BLaER1 treated with 17β-estradiol and CSF1 and Interleukin-3, amounts not matched to agents 10 nM and 100 nM (cell line): ENCODE measurements at regions not wholly inside any gene's neighbourhood (a gene's known extent, or its start where the extent isn't known, plus 50 kb on each side); places are given as distances from the start of the nearest gene placed in this dataset.
A peak's percentile ranks its signal among the peaks of the same experiment; 100 is the strongest.

Experiments used
- H3K27ac ChIP-seq, 11 experiments: shearing (Covaris generic); formaldehyde crosslinking; 2 replicates each; pipeline ENCODE4 v1.8.1; 2022
- H3K27me3 ChIP-seq, 11 experiments: shearing (Covaris generic); formaldehyde crosslinking; 2 replicates each; pipeline ENCODE4 v1.8.1; 2022
- H3K36me3 ChIP-seq, 11 experiments: shearing (Covaris generic); formaldehyde crosslinking; 2 replicates each; pipeline ENCODE4 v1.8.1; 2022
- H3K4me1 ChIP-seq, 10 experiments: shearing (Covaris generic); formaldehyde crosslinking; 2 replicates each; pipeline ENCODE4 v1.8.1; 2022
- H3K4me2 ChIP-seq, 11 experiments: shearing (Covaris generic); formaldehyde crosslinking; 2 replicates each; pipeline ENCODE4 v1.8.1; 2022
- H3K4me3 ChIP-seq, 10 experiments: shearing (Covaris generic); formaldehyde crosslinking; 2 replicates each; pipeline ENCODE4 v1.8.1; 2022
- H3K9ac ChIP-seq, 11 experiments: shearing (Covaris generic); formaldehyde crosslinking; 2 replicates each; pipeline ENCODE4 v1.8.1; 2022
- H3K9me3 ChIP-seq, 11 experiments: shearing (Covaris generic); formaldehyde crosslinking; replicated peaks in 1 of 11; 2 replicates each; pipeline ENCODE4 v1.8.1; 2022
- H4K20me1 ChIP-seq, 11 experiments: shearing (Covaris generic); formaldehyde crosslinking; 2 replicates each; pipeline ENCODE4 v1.8.1; 2022
- Cebpa-rat ChIP-seq, 11 experiments: shearing (Covaris generic); IDR thresholded peaks; 2 replicates each; pipeline ENCODE4 v1.8.1; 2022

DNA sequence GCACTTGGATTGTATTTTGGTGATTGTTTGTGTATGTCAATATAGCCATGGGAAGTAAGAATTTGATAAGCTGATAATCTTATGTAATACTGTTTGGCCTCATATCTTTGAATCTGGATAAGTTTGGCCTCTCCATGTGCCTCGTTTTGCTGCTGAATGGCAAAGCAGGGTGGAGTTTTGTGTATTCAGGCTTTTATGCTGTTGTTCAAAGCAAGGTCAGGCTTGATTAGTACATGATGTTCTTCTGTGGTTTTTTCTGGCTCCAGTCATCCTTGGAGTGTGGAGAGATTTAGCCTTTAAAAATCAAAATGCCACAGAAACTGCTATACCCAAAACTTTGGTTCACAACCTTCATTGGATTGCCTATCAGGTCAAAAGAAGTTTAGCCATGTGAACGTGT lies 728.9 kb upstream of the GJE1 start:
- Histone ChIP-seq H3K9ac (no peak overlapping the region), H3K27me3 (no peaks in the 10 kb centered on the region), H3K4me3 (no peak overlapping the region), H4K20me1 (no peaks in the 10 kb centered on the region), H3K27ac (no peak overlapping the region), H3K4me1 (peaks cover 12 to 23% (median 16%) of the 10 kb centered on the region in 10 experiments; a peak in 19 of 20 replicates), H3K4me2 (peak overlapping the region in 10 of 11 experiments; percentile 2 to 56 (median 40); a peak in 16 of 22 replicates), H3K36me3 (no peaks in the 10 kb centered on the region; a peak in 2 of 22 replicates), H3K9me3 (peaks cover 15 to 27% (median 22%) of the 10 kb centered on the region in 11 experiments)
- TF ChIP-seq Cebpa-rat (IDR thresholded peaks at IDR 0.05), result no peak

GRCh38 chr6:141403103-141403502 lies 729.6 kb upstream of the GJE1 start:
- Histone ChIP-seq H3K27ac (no peak overlapping the region), H3K4me2 (peak overlapping the region in 9 of 11 experiments; percentile 28 to 56 (median 43); a peak in 18 of 22 replicates), H3K4me3 (no peak overlapping the region), H3K27me3 (no peaks in the 10 kb centered on the region), H4K20me1 (no peaks in the 10 kb centered on the region), H3K4me1 (peaks cover 12 to 23% (median 16%) of the 10 kb centered on the region in 10 experiments; a peak in 19 of 20 replicates), H3K9ac (no peak overlapping the region), H3K36me3 (no peaks in the 10 kb centered on the region; a peak in 2 of 22 replicates), H3K9me3 (peaks cover 7 to 20% (median 14%) of the 10 kb centered on the region in 11 experiments)
- TF ChIP-seq Cebpa-rat (IDR thresholded peaks at IDR 0.05), result no peak

DNA sequence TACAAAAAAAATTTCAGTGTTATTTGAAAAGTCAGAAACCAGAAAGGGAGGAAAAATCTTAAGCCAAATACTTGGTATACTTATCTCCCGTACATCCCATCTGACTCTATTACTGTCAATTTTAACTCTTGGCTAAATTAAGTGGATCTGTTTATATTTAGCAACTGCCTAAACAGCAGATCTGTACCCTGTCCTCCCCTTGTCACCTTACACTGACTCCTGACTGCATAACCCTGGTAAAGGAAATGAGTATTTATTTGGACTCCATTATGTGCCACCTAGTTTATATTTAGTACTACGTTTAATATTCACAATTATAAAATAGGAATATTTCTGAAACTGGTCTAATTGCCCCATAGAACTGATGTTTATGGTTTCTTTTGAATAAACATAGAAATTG lies 730.2 kb upstream of the GJE1 start:
- Histone ChIP-seq H3K4me1 (peaks cover 12 to 23% (median 16%) of the 10 kb centered on the region in 10 experiments; a peak in 19 of 20 replicates), H3K4me2 (peak overlapping the region in 6 of 11 experiments; percentile 28 to 56 (median 42); a peak in 6 of 22 replicates), H3K4me3 (no peak overlapping the region), H4K20me1 (no peaks in the 10 kb centered on the region), H3K9ac (no peak overlapping the region), H3K27me3 (no peaks in the 10 kb centered on the region), H3K36me3 (no peaks in the 10 kb centered on the region), H3K9me3 (peaks cover 1 to 14% (median 8%) of the 10 kb centered on the region in 11 experiments; a peak in 20 of 22 replicates), H3K27ac (no peak overlapping the region)
- no peak for TF ChIP-seq Cebpa-rat (IDR thresholded peaks at IDR 0.05)

DNA sequence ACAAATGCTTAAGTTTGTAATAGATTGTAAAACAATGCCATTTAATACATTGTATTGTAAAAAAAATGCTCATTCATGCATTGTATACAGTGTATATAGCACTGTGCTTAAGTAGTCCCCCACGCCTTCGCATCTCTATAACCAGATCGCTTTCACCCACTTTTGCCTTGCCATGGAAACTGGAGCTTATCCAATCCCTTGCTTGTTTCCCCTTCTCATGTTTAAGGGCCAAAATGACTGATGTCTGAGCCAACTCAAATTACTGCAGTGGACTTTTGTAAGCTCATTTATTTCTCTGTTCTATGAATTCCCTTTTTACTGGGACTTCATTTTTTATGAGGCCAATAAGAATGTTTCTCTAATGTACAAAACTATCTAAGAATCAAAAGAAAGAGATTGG lies 730.9 kb upstream of the GJE1 start:
- Histone ChIP-seq H3K27ac (no peak overlapping the region), H3K36me3 (no peaks in the 10 kb centered on the region), H3K27me3 (no peaks in the 10 kb centered on the region), H3K4me1 (peaks cover 12 to 23% (median 16%) of the 10 kb centered on the region in 10 experiments; a peak in 19 of 20 replicates), H4K20me1 (no peaks in the 10 kb centered on the region), H3K4me2 (no peak overlapping the region), H3K4me3 (no peak overlapping the region), H3K9me3 (peaks cover 0 to 7% (median 2%) of the 10 kb centered on the region in 11 experiments; a peak in 12 of 22 replicates), H3K9ac (no peak overlapping the region)
- TF ChIP-seq Cebpa-rat (IDR thresholded peaks at IDR 0.05), result no peak

DNA sequence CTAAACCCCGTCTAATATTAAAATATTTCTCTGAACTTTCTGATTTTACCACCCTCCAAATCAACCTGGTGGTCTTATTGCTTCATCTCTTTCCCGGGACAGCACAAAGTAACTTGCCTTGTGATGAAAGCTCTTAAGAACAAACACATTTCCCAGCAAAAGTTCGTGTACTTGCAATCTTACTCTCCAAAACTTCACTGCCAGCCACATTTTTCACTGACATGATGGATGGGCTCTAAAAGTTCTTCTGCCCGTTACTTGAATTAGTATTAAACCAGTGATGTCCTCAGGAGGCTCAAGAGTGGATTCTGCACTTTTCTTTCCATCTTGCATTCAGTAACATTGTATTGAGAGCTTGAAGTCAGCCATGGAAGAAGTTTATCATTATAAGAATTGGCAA lies 731.6 kb upstream of the GJE1 start:
- Histone ChIP-seq H3K4me1 (peaks cover 12 to 23% (median 16%) of the 10 kb centered on the region in 10 experiments; a peak in 19 of 20 replicates), H3K9me3 (0 out of 22 replicates have a peak, but pooled peaks cover 0 to under 1% (median 0%) of the 10 kb centered on the region in 11 experiments), H3K4me2 (no peak overlapping the region), H3K36me3 (no peaks in the 10 kb centered on the region), H3K4me3 (no peak overlapping the region), H3K27ac (no peak overlapping the region), H3K27me3 (no peaks in the 10 kb centered on the region), H4K20me1 (no peaks in the 10 kb centered on the region), H3K9ac (no peak overlapping the region)
- no peak for TF ChIP-seq Cebpa-rat (IDR thresholded peaks at IDR 0.05)

DNA sequence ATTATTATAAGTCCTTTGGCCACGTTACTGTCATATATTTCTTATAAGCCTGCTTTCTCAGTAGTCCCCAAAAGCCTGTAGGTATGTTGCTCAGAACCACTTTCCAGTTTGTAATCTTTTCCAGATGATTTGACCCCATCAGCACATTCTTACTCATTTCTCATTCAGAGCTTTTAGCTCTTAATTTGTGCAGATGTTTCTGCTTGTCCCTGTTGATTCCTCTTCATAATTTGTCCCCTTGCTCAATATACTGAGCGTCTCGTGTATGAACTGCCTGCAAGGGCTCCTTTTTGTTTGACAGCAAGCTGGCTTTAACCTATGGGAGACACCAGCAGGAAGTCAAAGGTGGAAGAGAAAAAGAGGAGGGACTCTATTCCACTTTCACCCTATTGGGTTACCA lies 733.8 kb upstream of the GJE1 start:
- H3K4me3 ChIP-seq, result no peak overlapping the region
- H3K9ac ChIP-seq, result no peak overlapping the region
- no peak overlapping the region for H3K27ac ChIP-seq
- no peaks in the 10 kb centered on the region for H3K36me3 ChIP-seq
- peaks cover 10 to 17% (median 14%) of the 10 kb centered on the region in 10 experiments; a peak in 19 of 20 replicates for H3K4me1 ChIP-seq
- H3K9me3 ChIP-seq, result peaks cover 0 to 4% (median 0%) of the 10 kb centered on the region in 11 experiments; a peak in 1 of 22 replicates
- no peak for TF ChIP-seq Cebpa-rat (IDR thresholded peaks at IDR 0.05)
- no peak overlapping the region for H3K4me2 ChIP-seq
- H4K20me1 ChIP-seq, result no peaks in the 10 kb centered on the region
- no peaks in the 10 kb centered on the region for H3K27me3 ChIP-seq

- TF ChIP-seq Cebpa-rat (IDR thresholded peaks at IDR 0.05), result no peak
- H3K4me2 ChIP-seq, result no peak overlapping the region
- no peaks in the 10 kb centered on the region for H3K27me3 ChIP-seq
- H3K4me3 ChIP-seq, result no peak overlapping the region
- H3K9me3 ChIP-seq, result peaks cover 0 to 4% (median 0%) of the 10 kb centered on the region in 11 experiments; a peak in 1 of 22 replicates
- H3K36me3 ChIP-seq, result no peaks in the 10 kb centered on the region
- no peaks in the 10 kb centered on the region for H4K20me1 ChIP-seq
- no peaks in the 10 kb centered on the region for H3K4me1 ChIP-seq
- H3K9ac ChIP-seq, result no peak overlapping the region
- H3K27ac ChIP-seq, result no peak overlapping the region
These were observed 737.2 kb upstream of the GJE1 start for GRCh38 chr6:141395443-141396008.

DNA sequence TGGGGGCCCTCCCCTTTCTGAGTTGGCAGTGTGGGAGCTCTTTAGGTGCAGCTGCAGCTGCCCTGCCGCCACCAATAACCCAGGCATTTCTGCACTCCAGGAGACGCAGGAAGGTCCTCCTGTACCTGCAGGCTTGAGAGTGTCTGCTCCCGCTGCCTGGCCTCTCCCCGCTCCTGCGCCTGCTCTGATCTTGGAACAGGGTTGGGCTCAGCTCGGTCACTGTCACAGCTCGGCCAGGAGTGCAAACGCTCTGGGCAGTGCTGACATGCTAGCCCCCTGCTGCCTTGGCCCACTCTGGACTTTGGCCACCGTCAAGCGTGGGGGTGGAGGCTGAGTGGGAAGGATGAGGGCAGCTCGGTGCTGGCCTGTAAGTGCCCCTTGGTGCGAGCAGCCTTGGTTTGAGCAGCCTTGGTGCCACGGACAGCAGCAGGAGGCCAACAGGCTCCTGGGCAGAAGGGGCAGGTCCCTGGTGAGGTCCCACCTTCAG lies 738.1 kb upstream of the GJE1 start:
- H3K4me3 ChIP-seq, result no peak overlapping the region
- H3K27ac ChIP-seq, result no peak overlapping the region
- H3K9ac ChIP-seq, result no peak overlapping the region
- no peaks in the 10 kb centered on the region for H3K4me1 ChIP-seq
- TF ChIP-seq Cebpa-rat (IDR thresholded peaks at IDR 0.05), result no peak
- no peaks in the 10 kb centered on the region for H3K36me3 ChIP-seq
- peaks cover 0 to 4% (median 0%) of the 10 kb centered on the region in 11 experiments; a peak in 1 of 22 replicates for H3K9me3 ChIP-seq
- H3K27me3 ChIP-seq, result no peaks in the 10 kb centered on the region
- H3K4me2 ChIP-seq, result no peak overlapping the region
- no peaks in the 10 kb centered on the region for H4K20me1 ChIP-seq

GRCh38 chr6:141394125-141394536 lies 738.6 kb upstream of the GJE1 start:
- Histone ChIP-seq H3K9me3 (peaks cover 0 to 4% (median 0%) of the 10 kb centered on the region in 11 experiments; a peak in 1 of 22 replicates), H3K4me3 (no peak overlapping the region), H4K20me1 (no peaks in the 10 kb centered on the region), H3K27ac (no peak overlapping the region), H3K4me2 (no peak overlapping the region), H3K4me1 (no peaks in the 10 kb centered on the region), H3K9ac (no peak overlapping the region), H3K36me3 (no peaks in the 10 kb centered on the region), H3K27me3 (no peaks in the 10 kb centered on the region)
- TF ChIP-seq Cebpa-rat (IDR thresholded peaks at IDR 0.05), result no peak
